DND-41 (cell line): ENCODE measurements at regions not wholly inside any gene's neighbourhood (a gene's known extent, or its start where the extent isn't known, plus 50 kb on each side); places are given as distances from the start of the nearest gene placed in this dataset.

Experiments
- ATAC-seq: fragments of 200-7000 bp; cut with Tn5 transposase; 3 replicates; pipeline ENCODE4 v1.9.1; 2021; ENCODE audit warnings: low read depth; ENCODE audit not compliant: insufficient read depth
- DNase-seq: peaks from one replicate; pipeline ENCODE4 v3.0.0-alpha.2; 2020
- H2AFZ ChIP-seq: 2 replicates; pipeline ENCODE4 v1.6.0; 2012; ENCODE audit warnings: low read depth, low read length
- H3K27ac ChIP-seq: 2 replicates; pipeline ENCODE4 v1.5.1; 2012; ENCODE audit warnings: low read length, inconsistent platforms
- H3K27me3 ChIP-seq: fragments of 200-600 bp; sonication (generic); 2 replicates; pipeline ENCODE4 v1.6.0; 2012; ENCODE audit warnings: low read length, mild to moderate bottlenecking, inconsistent platforms; ENCODE audit not compliant: insufficient read depth, poor library complexity
- H3K36me3 ChIP-seq: 2 replicates; pipeline ENCODE4 v1.5.1; 2012; ENCODE audit warnings: low read length, inconsistent platforms; ENCODE audit not compliant: insufficient read depth
- H3K4me1 ChIP-seq: 2 replicates; pipeline ENCODE4 v1.5.1; 2012; ENCODE audit warnings: mild to moderate bottlenecking, low read length; ENCODE audit not compliant: insufficient read depth
- H3K4me2 ChIP-seq: 2 replicates; pipeline ENCODE4 v1.6.0; 2012; ENCODE audit warnings: mild to moderate bottlenecking, moderate library complexity, low read length, inconsistent platforms; ENCODE audit not compliant: insufficient read depth
- H3K4me3 ChIP-seq, 2 experiments: fragments of 200-600 bp in 1 of 2; shearing (Covaris generic) in 1 of 2; 2 replicates each; pipeline ENCODE4 v1.5.1; 2012 to 2016; ENCODE audit warnings: inconsistent platforms in 2 of 2, low read length in 2 of 2, mild to moderate bottlenecking in 2 of 2, low read depth in 1 of 2, moderate library complexity in 1 of 2
- H3K79me2 ChIP-seq: 2 replicates; pipeline ENCODE4 v1.6.0; 2012; ENCODE audit warnings: low read length, inconsistent platforms; ENCODE audit not compliant: insufficient read depth
- H3K9ac ChIP-seq: 2 replicates; pipeline ENCODE4 v1.6.0; 2012; ENCODE audit warnings: low read depth, mild to moderate bottlenecking, inconsistent platforms, low read length, moderate library complexity
- H3K9me3 ChIP-seq: 2 replicates; pipeline ENCODE4 v1.5.1; 2012; ENCODE audit warnings: low read length, moderate library complexity, mild to moderate bottlenecking, inconsistent platforms; ENCODE audit not compliant: insufficient read depth, severe bottlenecking
- H4K20me1 ChIP-seq: 2 replicates; pipeline ENCODE4 v1.6.0; 2012; ENCODE audit warnings: low read length; ENCODE audit not compliant: insufficient read depth
- CTCF ChIP-seq: IDR thresholded peaks from 2 replicates; pipeline ENCODE4 v1.5.1; 2012; ENCODE audit warnings: borderline replicate concordance, low read length, moderate library complexity, mild to moderate bottlenecking; ENCODE audit not compliant: poor library complexity, severe bottlenecking; ENCODE audit errors: extremely low read depth
- EZH2 ChIP-seq: IDR thresholded peaks from 3 replicates; pipeline ENCODE4 v1.6.1; 2012; ENCODE audit warnings: borderline replicate concordance, low read depth, mild to moderate bottlenecking, moderate library complexity, low read length, inconsistent platforms; ENCODE audit not compliant: severe bottlenecking

GRCh38 chr5:161960314-161960713, 107.3 kb upstream of the GABRG2 start:
- Histone ChIP-seq H3K4me1 (no peaks in the 10 kb centered on the region), H3K36me3 (no peaks in the 10 kb centered on the region), H2AFZ (no peak overlapping the region), H3K79me2 (no peaks in the 10 kb centered on the region), H3K4me2 (no peak overlapping the region), H4K20me1 (no peaks in the 10 kb centered on the region), H3K9ac (no peak overlapping the region), H3K9me3 (no peaks in the 10 kb centered on the region), H3K4me3 (no peak overlapping the region), H3K27me3 (no peaks in the 10 kb centered on the region), H3K27ac (no peak overlapping the region)
- DNase-seq (no peak), ATAC-seq (no peak)
- TF ChIP-seq CTCF (no peak), EZH2 (no peak)

- TF ChIP-seq EZH2 (no peak), CTCF (peak; percentile 46)
- no peak overlapping the region for H3K4me2 ChIP-seq
- ATAC-seq (peak; percentile 24; the same call in 1 of the 3 replicates), DNase-seq (no peak)
- no peaks in the 10 kb centered on the region for H3K9me3 ChIP-seq
- no peaks in the 10 kb centered on the region for H4K20me1 ChIP-seq
- H3K36me3 ChIP-seq = no peaks in the 10 kb centered on the region
- H3K79me2 ChIP-seq = no peaks in the 10 kb centered on the region
- no peak overlapping the region for H3K9ac ChIP-seq
- H3K27ac ChIP-seq = no peak overlapping the region
- no peaks in the 10 kb centered on the region for H3K27me3 ChIP-seq
- H3K4me3 ChIP-seq = no peak overlapping the region
- no peaks in the 10 kb centered on the region for H3K4me1 ChIP-seq
- H2AFZ ChIP-seq = no peak overlapping the region
Measured at GRCh38 chr5:161966564-161966963, 101.0 kb upstream of the GABRG2 start.

GRCh38 chr5:161975350-161975749, 92.2 kb upstream of the GABRG2 start:
- no peaks in the 10 kb centered on the region for H3K36me3 ChIP-seq
- no peak overlapping the region for H3K27ac ChIP-seq
- H3K4me2 ChIP-seq = no peak overlapping the region
- no peak for ATAC-seq
- no peaks in the 10 kb centered on the region for H3K27me3 ChIP-seq
- no peaks in the 10 kb centered on the region for H4K20me1 ChIP-seq
- H3K9me3 ChIP-seq = no peaks in the 10 kb centered on the region
- no peak for TF ChIP-seq CTCF
- TF ChIP-seq EZH2 = no peak
- no peak for DNase-seq
- H3K9ac ChIP-seq = no peak overlapping the region
- no peak overlapping the region for H2AFZ ChIP-seq
- no peaks in the 10 kb centered on the region for H3K4me1 ChIP-seq
- no peaks in the 10 kb centered on the region for H3K79me2 ChIP-seq
- no peak overlapping the region for H3K4me3 ChIP-seq

- Histone ChIP-seq H3K36me3 (no peaks in the 10 kb centered on the region), H3K9ac (no peak overlapping the region), H3K4me3 (no peak overlapping the region), H3K27ac (no peak overlapping the region), H4K20me1 (no peaks in the 10 kb centered on the region), H3K79me2 (no peaks in the 10 kb centered on the region), H2AFZ (no peak overlapping the region), H3K4me2 (no peak overlapping the region), H3K4me1 (no peaks in the 10 kb centered on the region), H3K9me3 (no peaks in the 10 kb centered on the region), H3K27me3 (no peaks in the 10 kb centered on the region)
- no peak for DNase-seq
- no peak for TF ChIP-seq EZH2
- no peak for TF ChIP-seq CTCF
- no peak for ATAC-seq
Measured at GRCh38 chr5:161988077-161988476, 79.5 kb upstream of the GABRG2 start.
